A549 (cell line): ENCODE measurements at regions not wholly inside any gene's neighbourhood (a gene's known extent, or its start where the extent isn't known, plus 50 kb on each side); places are given as distances from the start of the nearest gene placed in this dataset.

Experiments used
- CHD4 ChIP-seq: fragments of 200-600 bp; sonication (generic); IDR thresholded peaks from 2 replicates; pipeline ENCODE4 v1.6.1; 2016; ENCODE audit warnings: antibody characterized with exemption, mild to moderate bottlenecking, borderline replicate concordance
- JUN ChIP-seq, 2 experiments: fragments of >200 bp; sonication (Bioruptor Twin); formaldehyde crosslinking; IDR thresholded peaks; 2 replicates in 1 of 2; 3 replicates in 1 of 2; pipeline ENCODE4 v1.6.1; 2016 to 2017
- JUNB ChIP-seq: fragments of >200 bp; sonication (Bioruptor Twin); formaldehyde crosslinking; IDR thresholded peaks from 2 replicates; pipeline ENCODE4 v1.6.1; 2016
- NR3C1 ChIP-seq: fragments of >200 bp; sonication (Bioruptor Twin); formaldehyde crosslinking; IDR thresholded peaks from 3 replicates; pipeline ENCODE4 v1.6.1; 2017
- PHF8 ChIP-seq: fragments of 200-600 bp; sonication (generic); IDR thresholded peaks from 2 replicates; pipeline ENCODE4 v1.6.1; 2016; ENCODE audit warnings: low read depth, mild to moderate bottlenecking, antibody characterized with exemption, moderate library complexity, borderline replicate concordance
- POLR2A ChIP-seq: IDR thresholded peaks from 2 replicates; pipeline ENCODE4 v1.6.1; 2012; ENCODE audit warnings: mild to moderate bottlenecking, low read length
- RFX5 ChIP-seq: fragments of 450-650 bp; IDR thresholded peaks from 2 replicates; pipeline ENCODE4 v1.7.1; 2014; ENCODE audit warnings: antibody characterized with exemption, mild to moderate bottlenecking, moderate library complexity
- TF ChIP-seq, protein P1 (sequence below): IDR thresholded peaks from 2 replicates; pipeline ENCODE4 v1.6.1; 2012; ENCODE audit warnings: low read depth, borderline replicate concordance
- TF ChIP-seq, protein P2 (sequence below): fragments of >200 bp; sonication (Bioruptor Twin); formaldehyde crosslinking; IDR thresholded peaks from 3 replicates; pipeline ENCODE4 v1.5.1; 2016
- TF ChIP-seq, protein P3 (sequence below): fragments of 200-600 bp; sonication (generic); IDR thresholded peaks from 2 replicates; pipeline ENCODE4 v1.6.1; 2016; ENCODE audit warnings: antibody characterized with exemption, mild to moderate bottlenecking, moderate library complexity
- TF ChIP-seq, protein P4 (sequence below): IDR thresholded peaks from 2 replicates; pipeline ENCODE4 v1.6.1; 2012

DNA sequence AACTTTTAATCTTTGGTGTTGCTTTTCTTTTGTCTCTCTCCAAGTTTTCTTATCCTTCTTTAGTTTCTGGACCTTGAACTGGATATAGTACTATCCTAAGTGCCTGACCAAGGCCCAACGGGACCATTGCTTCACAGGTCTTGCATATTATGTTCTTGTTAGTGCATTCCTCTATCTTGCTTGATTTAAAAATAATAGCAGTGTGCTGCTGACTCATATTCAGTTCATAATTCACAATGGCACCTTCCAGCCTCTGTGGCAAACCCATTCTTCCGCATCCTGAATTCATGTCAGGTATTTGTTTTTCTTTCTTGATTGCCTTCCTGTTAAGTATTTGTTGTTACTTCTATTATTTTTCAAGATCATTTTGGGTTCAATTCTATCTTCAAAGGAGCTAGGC lies 197.1 kb upstream of the GIMD1 start:
- TF ChIP-seq, protein P1, sequence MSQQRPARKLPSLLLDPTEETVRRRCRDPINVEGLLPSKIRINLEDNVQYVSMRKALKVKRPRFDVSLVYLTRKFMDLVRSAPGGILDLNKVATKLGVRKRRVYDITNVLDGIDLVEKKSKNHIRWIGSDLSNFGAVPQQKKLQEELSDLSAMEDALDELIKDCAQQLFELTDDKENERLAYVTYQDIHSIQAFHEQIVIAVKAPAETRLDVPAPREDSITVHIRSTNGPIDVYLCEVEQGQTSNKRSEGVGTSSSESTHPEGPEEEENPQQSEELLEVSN: no peak
- TF ChIP-seq JUNB (no peak), RFX5 (no peak), PHF8 (no peak), CHD4 (no peak), NR3C1 (no peak), POLR2A (no peak), JUN (IDR thresholded peaks at IDR 0.05) (no peak)
- TF ChIP-seq, protein P2, sequence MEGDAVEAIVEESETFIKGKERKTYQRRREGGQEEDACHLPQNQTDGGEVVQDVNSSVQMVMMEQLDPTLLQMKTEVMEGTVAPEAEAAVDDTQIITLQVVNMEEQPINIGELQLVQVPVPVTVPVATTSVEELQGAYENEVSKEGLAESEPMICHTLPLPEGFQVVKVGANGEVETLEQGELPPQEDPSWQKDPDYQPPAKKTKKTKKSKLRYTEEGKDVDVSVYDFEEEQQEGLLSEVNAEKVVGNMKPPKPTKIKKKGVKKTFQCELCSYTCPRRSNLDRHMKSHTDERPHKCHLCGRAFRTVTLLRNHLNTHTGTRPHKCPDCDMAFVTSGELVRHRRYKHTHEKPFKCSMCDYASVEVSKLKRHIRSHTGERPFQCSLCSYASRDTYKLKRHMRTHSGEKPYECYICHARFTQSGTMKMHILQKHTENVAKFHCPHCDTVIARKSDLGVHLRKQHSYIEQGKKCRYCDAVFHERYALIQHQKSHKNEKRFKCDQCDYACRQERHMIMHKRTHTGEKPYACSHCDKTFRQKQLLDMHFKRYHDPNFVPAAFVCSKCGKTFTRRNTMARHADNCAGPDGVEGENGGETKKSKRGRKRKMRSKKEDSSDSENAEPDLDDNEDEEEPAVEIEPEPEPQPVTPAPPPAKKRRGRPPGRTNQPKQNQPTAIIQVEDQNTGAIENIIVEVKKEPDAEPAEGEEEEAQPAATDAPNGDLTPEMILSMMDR: no peak
- TF ChIP-seq, protein P3, sequence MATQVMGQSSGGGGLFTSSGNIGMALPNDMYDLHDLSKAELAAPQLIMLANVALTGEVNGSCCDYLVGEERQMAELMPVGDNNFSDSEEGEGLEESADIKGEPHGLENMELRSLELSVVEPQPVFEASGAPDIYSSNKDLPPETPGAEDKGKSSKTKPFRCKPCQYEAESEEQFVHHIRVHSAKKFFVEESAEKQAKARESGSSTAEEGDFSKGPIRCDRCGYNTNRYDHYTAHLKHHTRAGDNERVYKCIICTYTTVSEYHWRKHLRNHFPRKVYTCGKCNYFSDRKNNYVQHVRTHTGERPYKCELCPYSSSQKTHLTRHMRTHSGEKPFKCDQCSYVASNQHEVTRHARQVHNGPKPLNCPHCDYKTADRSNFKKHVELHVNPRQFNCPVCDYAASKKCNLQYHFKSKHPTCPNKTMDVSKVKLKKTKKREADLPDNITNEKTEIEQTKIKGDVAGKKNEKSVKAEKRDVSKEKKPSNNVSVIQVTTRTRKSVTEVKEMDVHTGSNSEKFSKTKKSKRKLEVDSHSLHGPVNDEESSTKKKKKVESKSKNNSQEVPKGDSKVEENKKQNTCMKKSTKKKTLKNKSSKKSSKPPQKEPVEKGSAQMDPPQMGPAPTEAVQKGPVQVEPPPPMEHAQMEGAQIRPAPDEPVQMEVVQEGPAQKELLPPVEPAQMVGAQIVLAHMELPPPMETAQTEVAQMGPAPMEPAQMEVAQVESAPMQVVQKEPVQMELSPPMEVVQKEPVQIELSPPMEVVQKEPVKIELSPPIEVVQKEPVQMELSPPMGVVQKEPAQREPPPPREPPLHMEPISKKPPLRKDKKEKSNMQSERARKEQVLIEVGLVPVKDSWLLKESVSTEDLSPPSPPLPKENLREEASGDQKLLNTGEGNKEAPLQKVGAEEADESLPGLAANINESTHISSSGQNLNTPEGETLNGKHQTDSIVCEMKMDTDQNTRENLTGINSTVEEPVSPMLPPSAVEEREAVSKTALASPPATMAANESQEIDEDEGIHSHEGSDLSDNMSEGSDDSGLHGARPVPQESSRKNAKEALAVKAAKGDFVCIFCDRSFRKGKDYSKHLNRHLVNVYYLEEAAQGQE: no peak
- TF ChIP-seq, protein P4, sequence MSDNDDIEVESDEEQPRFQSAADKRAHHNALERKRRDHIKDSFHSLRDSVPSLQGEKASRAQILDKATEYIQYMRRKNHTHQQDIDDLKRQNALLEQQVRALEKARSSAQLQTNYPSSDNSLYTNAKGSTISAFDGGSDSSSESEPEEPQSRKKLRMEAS: no peak
